ENCODE measurements at regions not wholly inside any gene's neighbourhood (a gene's known extent, or its start where the extent isn't known, plus 50 kb on each side); places are given as distances from the start of the nearest gene placed in this dataset.
"Not testable (repeated sequence)": the region's sequence is repeated elsewhere in the genome, so short reads cannot be mapped to it uniquely, and the experiment has no call there.

DNA sequence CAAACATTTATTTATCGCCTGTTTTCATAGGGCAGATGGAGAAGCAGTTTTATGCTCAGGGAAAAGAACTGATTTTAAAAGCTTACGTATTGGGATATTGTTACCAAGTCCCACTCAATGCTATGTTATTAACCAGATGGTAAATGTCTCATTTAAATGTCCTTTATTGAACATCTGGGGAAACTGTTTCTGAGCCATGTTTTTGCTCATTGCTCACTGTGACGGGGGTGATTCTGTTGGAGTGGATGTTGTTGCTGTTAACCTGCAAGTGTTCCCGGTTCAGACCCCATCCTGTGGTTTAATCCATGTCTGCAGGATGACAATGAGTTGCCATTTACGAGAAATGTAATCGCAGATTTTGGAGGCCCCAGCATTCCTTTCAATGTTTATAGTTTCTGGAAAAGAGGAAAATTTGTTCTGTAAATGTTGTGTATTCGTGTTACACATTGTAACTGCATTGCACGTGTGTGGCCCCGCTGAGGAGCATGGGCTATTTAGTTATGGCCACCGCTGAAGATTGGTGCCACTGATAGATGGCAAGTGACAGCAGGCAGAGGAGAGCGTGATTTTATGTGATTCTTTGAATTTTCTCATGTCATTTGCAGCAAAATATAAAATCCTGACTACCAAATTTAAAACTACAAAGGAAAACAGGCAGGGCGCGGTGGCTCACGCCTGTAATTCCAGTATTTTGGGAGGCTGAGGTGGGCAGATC is 174.8 kb upstream of the COPS8 start:
- DNase-seq, result no peak

DNA sequence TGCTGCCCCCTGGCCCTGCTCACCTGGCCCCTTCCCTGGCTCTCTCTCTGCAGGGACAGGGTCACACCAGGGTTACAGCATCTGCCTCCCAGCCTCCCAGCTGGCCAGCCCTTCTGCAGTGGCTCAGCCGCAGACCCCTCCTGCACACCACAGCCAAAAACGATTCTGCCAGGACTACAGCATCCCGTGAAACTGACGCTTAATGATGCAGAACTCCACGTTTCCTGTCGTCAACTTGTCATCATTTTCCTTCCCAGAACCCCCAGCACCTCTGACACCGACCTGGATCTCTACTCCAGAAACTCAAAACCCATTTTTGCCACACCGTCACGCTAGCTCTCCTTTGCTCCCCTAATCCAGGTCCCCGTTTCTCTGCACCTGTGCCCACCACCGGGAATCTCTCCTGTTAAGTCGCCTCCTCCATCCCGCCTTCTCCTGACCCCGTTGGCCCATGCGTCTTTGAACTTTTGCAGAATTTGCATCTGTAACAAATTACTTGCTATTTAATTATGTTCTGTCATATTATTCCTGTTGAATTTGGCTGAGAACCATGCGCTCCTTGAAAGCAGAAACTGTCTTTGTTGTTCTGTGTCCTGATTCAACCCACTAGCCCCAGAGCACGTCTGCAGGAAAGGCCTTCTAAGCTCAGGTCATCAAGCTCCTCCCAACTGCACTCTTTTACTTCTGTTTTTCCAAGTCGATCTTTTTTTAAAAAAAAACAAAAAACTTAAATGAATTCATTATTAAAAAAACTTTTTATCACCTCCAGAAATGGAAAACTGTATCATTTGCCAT is 173.2 kb upstream of the COPS8 start:
- no peak for DNase-seq

DNA sequence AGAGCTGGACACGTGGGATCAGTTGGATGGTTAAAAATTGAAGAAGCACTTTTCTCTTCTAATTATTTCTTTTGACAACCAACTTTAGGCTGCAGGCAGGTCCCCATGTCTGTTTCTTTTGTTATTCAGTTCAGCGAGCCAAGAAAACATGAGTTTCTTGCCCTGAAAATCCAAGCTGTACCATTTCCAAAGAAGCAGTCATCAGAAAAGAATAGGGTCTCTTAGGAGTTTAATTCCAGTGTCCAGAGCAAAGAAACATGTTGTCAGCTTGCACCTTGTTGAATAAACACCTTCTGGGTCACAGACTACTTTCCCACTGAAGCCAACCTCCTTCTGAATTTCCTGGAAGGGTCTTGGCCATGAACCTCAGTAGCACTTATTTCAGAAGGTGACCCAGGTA is 170.5 kb upstream of the COPS8 start:
- DNase-seq, result no peak

- peak in 1 of 3 donors; percentile 27 for DNase-seq
Measured at GRCh38 chr2:236915726-236916125, 170.0 kb upstream of the COPS8 start.

DNA sequence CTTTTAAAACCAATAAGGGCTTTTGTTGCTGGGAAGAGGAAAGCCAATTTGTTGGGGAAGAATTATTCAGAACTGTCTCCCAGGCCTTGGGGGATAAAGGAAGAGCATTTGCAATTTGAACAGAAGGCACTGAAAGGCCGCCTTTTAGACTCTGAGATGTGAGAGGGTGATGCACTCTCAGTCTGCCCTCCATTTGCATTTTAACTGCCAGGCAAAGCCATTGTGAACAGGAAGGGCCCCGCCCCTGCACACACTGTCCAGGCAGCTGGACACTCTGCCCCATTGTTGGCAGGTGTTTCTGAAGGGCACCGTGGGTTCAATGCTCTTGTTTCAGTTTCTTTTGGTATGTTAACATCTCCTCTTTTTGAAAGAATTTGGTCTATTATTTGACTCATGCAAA is 169.5 kb upstream of the COPS8 start:
- no peak for DNase-seq

DNA sequence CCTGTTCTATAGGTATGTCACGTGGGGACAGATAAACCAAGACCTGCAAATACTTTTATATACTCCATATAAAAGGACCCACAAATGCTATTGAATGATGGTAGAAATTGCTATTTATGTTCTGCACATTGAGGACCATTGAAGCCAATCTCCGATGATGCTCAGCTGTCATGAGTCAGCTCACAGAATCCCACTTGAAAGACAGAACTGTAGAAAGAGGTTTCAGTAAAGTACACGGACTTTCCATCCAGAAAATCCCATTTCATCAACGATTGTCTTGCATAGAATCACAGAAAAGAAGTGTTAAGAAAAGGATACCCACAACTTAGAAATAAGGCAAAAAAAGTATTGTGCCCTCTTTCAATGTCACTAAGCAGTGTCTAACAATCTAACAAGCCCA is 169.0 kb upstream of the COPS8 start:
- DNase-seq, result peak in 1 of 3 donors; percentile 51

DNA sequence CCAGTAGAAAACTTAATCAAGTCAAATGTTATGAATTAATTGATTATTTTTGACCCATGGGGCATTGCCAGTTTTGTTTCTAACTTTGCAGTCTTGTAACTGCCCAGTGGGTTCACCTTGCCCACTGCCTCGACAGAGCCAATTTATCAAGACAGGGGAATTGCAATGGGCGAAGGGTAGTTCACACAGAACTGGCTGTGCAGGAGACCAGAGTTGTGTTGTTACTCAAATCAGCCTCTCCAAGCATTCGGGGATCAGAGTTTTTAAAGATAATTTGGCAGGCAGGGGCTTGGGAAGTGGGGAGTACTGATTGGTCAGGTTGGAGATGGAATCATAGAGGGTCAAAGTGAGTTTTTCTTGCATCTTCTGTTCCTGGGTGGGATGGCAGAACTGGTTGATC is 168.5 kb upstream of the COPS8 start:
- DNase-seq, result no peak

DNA sequence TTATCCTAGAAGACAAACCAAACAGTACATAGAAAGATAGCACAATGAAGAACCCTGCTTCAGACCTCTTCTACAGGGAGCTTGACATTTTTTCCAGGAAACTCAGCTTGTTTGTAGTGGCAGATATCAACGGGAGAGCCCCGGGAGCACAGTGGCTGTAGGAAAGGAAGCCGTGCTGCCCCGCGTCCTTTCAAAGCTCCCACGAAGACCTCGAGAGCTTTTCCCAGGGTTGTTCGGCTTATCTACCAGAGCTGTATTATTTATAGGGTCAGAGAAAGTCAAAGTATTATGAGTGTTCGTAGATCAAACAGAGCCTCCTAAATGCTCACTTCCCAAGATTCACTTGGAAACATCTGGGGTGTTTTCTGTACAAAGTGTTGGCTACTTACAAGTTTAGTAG is 167.1 kb upstream of the COPS8 start:
- no peak for DNase-seq

DNA sequence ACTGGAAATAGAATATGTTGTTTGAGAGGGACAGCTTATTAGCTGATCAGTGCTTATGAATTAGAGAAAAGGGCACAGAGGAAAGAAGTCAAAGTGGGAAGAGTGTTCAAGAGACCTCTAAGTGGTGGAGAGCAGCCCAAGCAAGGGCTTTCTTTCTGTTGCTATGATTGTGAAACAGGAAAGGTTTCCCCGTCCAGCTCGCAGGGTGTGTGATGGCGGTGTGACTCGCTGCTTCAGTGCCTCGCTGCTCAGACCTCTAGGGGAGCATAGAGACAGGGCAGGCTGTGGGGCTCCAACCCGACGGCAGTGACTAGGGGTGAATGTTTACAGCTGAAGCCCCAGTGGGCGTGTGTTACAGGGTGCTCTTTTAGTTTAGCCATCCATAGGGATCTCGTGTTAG is 166.5 kb upstream of the COPS8 start:
- peak; percentile 45 to 59 (median 50) for DNase-seq

GRCh38 chr2:236919801-236920379 is 165.8 kb upstream of the COPS8 start:
- not testable (repeated sequence) for DNase-seq

GRCh38 chr2:236922061-236922460 is 163.6 kb upstream of the COPS8 start:
- DNase-seq, result no peak

GRCh38 chr2:236928380-236929037 is 157.2 kb upstream of the COPS8 start:
- peak; percentile 67 to 78 (median 72) for DNase-seq

GRCh38 chr2:236932831-236933361 is 152.8 kb upstream of the COPS8 start:
- DNase-seq, result no peak

GRCh38 chr2:236934166-236934565 is 151.5 kb upstream of the COPS8 start:
- DNase-seq, result no peak

DNA sequence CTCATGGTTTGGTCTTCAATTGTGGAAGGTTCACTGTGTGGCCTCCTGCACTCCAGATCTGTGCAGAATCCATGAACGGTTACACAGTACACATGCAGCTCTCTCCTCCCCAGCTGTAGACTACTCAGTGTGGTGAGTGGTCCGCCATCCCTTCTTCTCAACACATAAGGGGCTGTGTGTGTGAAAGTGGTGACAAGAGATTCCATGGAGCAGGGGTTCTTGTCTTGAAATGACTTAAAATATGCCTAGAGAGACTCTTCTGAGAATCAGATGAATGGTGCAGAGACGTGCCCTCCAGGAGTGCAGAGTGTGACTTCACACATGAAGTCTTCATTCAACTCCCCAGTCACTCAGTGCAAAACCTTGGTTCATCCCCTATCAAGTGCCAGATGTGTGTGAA is 151.0 kb upstream of the COPS8 start:
- no peak for DNase-seq

DNA sequence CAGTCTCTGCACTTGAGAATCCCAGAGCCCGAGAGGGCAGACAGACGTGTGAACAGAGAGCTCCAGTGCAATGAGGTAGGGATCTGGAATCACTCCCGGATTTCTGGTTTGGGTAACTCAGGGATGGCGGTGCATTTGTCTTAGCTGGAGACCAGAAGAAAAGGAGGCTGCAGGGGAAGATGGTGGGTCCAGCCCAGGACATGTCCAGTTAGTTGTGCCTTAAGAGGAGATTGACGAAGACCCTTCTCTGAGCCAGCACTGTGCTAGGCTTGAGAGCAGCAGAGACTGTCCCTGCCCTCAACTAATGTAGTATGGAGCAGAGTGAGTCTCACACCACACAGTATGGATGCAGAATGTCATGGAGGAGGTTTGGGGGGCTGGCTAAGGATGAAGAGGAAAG is 150.6 kb upstream of the COPS8 start:
- no peak for DNase-seq

GRCh38 chr2:236935631-236936445 is 149.9 kb upstream of the COPS8 start:
- no peak for DNase-seq

- DNase-seq, result no peak
Measured at GRCh38 chr2:236936446-236936940, 149.2 kb upstream of the COPS8 start.

DNA sequence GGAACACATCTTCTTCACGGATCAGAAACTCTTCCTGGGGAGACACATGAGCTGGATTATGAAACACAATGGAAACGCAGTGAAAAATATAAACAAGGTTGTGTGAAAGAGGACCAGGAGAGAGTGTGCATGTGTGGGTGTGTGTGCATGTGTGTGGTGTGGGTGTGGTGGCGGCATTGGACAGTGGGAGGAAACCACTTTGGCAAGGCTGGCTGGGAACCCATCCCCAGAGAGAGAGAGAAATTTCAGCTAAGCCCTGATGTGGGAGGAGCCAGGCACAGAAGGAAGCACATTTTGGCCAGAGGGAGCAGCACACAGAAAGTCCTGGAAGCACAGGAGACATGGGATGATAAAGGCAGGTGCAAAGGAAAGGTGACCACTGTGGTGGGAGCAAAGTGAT is 147.6 kb upstream of the COPS8 start:
- DNase-seq, result no peak

DNA sequence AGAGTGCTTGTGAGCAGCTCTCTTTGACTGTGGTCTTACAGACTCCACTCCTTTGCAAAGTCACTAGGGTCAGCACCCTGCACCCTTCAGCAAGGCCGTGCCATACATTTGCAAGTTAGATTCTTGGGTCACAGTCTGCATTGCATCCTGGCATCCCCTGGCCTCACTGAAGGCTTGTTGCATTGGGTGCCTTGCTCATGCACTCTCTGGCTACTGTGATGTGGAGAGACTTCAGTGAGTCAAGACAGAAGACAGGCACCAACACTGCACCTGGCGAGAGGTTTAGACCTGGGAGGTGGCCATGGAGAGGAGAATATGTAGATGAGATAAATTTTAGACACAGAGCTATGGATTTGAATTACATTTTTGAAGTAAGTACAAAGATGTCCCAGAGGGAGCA is 146.4 kb upstream of the COPS8 start:
- no peak for DNase-seq

GRCh38 chr2:236939721-236940231 is 145.9 kb upstream of the COPS8 start:
- no peak for DNase-seq

GRCh38 chr2:236940497-236940896 is 145.2 kb upstream of the COPS8 start:
- DNase-seq, result no peak

All from suppressor macrophage treated with lipopolysaccharide for 1 hour (primary cell).